ENCODE measurements at regions not wholly inside any gene's neighbourhood (a gene's known extent, or its start where the extent isn't known, plus 50 kb on each side); places are given as distances from the start of the nearest gene placed in this dataset.

GRCh38 chr5:6169660-6170059 lies 208.7 kb downstream of the MED10 start:
- Histone ChIP-seq H3K27ac (replicated peaks in 1 of 4) (no peak overlapping the region), H3K9me3 (no peaks in the 10 kb centered on the region)
- TF ChIP-seq CTCF (IDR thresholded peaks at IDR 0.05), result no peak
- TF ChIP-seq POLR2AphosphoS5 (IDR thresholded peaks at IDR 0.05), result no peak
- no peak for TF ChIP-seq EP300 (IDR thresholded peaks at IDR 0.05)
- no peak for TF ChIP-seq POLR2A (IDR thresholded peaks at IDR 0.05; ENCODE audit: low read depth)

GRCh38 chr5:6166698-6167394 lies 211.5 kb downstream of the MED10 start:
- TF ChIP-seq EP300 (IDR thresholded peaks at IDR 0.05) (no peak), CTCF (IDR thresholded peaks at IDR 0.05) (no peak), POLR2A (IDR thresholded peaks at IDR 0.05; ENCODE audit: low read depth) (no peak), POLR2AphosphoS5 (IDR thresholded peaks at IDR 0.05) (no peak)
- peaks cover 0 to 3% (median 0%) of the 10 kb centered on the region in 4 donors for H3K27me3 ChIP-seq
- no peak overlapping the region for H3K27ac ChIP-seq (replicated peaks in 1 of 4)
- no peaks in the 10 kb centered on the region for H3K36me3 ChIP-seq
- peak; percentile 60 for DNase-seq (ENCODE audit: extremely low spot score)
- no peak overlapping the region for H3K4me3 ChIP-seq
- WGBS, result 82% methylated on average over 2 of the region's 2 CpGs
- H3K4me1 ChIP-seq, result no peaks in the 10 kb centered on the region
- no peaks in the 10 kb centered on the region for H3K9me3 ChIP-seq
- intact Hi-C loops (cut with DNase I), result no loop called here

More at GRCh38 chr5:6169660-6170059, 208.7 kb downstream of the MED10 start:
- no peak for DNase-seq (ENCODE audit: extremely low spot score)
- no peaks in the 10 kb centered on the region for H3K36me3 ChIP-seq
- H3K4me3 ChIP-seq, result no peak overlapping the region
- no peaks in the 10 kb centered on the region for H3K4me1 ChIP-seq
- intact Hi-C loops (cut with DNase I), result no loop called here
- H3K27me3 ChIP-seq, result no peaks in the 10 kb centered on the region
- WGBS, result 90% methylated on average over 4 of the region's 4 CpGs

GRCh38 chr5:6163913-6164312 lies 214.4 kb downstream of the MED10 start:
- no peaks in the 10 kb centered on the region for H3K36me3 ChIP-seq
- H3K4me3 ChIP-seq, result no peak overlapping the region
- H3K27me3 ChIP-seq, result peaks cover 0 to 3% (median 0%) of the 10 kb centered on the region in 4 donors
- TF ChIP-seq EP300 (IDR thresholded peaks at IDR 0.05) (no peak), CTCF (IDR thresholded peaks at IDR 0.05) (no peak), POLR2AphosphoS5 (IDR thresholded peaks at IDR 0.05) (no peak), POLR2A (IDR thresholded peaks at IDR 0.05; ENCODE audit: low read depth) (no peak)
- DNase-seq (ENCODE audit: extremely low spot score), result peak; percentile 19
- no peaks in the 10 kb centered on the region for H3K4me1 ChIP-seq
- intact Hi-C loops (cut with DNase I), result no loop called here
- H3K27ac ChIP-seq (replicated peaks in 1 of 4), result no peak overlapping the region
- no peaks in the 10 kb centered on the region for H3K9me3 ChIP-seq
- WGBS, result 86% methylated on average over 6 of the region's 6 CpGs

- 19% methylated on average over 1 of the region's 1 CpG for WGBS
- H3K9me3 ChIP-seq, result no peaks in the 10 kb centered on the region
- no peak overlapping the region for H3K27ac ChIP-seq (replicated peaks in 1 of 4)
- TF ChIP-seq POLR2A (IDR thresholded peaks at IDR 0.05; ENCODE audit: low read depth), result no peak
- TF ChIP-seq EP300 (IDR thresholded peaks at IDR 0.05), result no peak
- no peak for TF ChIP-seq CTCF (IDR thresholded peaks at IDR 0.05)
- TF ChIP-seq POLR2AphosphoS5 (IDR thresholded peaks at IDR 0.05), result no peak
- no peaks in the 10 kb centered on the region for H3K4me1 ChIP-seq
- peak; percentile 60 for DNase-seq (ENCODE audit: extremely low spot score)
- no peaks in the 10 kb centered on the region for H3K36me3 ChIP-seq
- H3K27me3 ChIP-seq, result peaks cover 0 to 3% (median 0%) of the 10 kb centered on the region in 4 donors
- intact Hi-C loops (cut with DNase I), result no loop called here
- H3K4me3 ChIP-seq, result no peak overlapping the region
Measured at GRCh38 chr5:6162175-6162574, 216.2 kb downstream of the MED10 start.

GRCh38 chr5:6161257-6161656 lies 217.1 kb downstream of the MED10 start:
- Histone ChIP-seq H3K9me3 (no peaks in the 10 kb centered on the region), H3K27me3 (peaks cover 0 to 3% (median 0%) of the 10 kb centered on the region in 4 donors), H3K4me3 (no peak overlapping the region), H3K27ac (replicated peaks in 1 of 4) (no peak overlapping the region), H3K36me3 (no peaks in the 10 kb centered on the region), H3K4me1 (no peaks in the 10 kb centered on the region)
- peak; percentile 86 for DNase-seq (ENCODE audit: extremely low spot score)
- TF ChIP-seq POLR2A (IDR thresholded peaks at IDR 0.05; ENCODE audit: low read depth) (no peak), POLR2AphosphoS5 (IDR thresholded peaks at IDR 0.05) (no peak), EP300 (IDR thresholded peaks at IDR 0.05) (no peak), CTCF (IDR thresholded peaks at IDR 0.05) (no peak)
- intact Hi-C loops (cut with DNase I), result no loop called here
- 57% methylated on average over 8 of the region's 8 CpGs for WGBS
